Stimulated activated naive CD8-positive, alpha-beta T cell treated with anti-CD3 and anti-CD28 coated beads, Interleukin-15, amount 100 ng/mL, for 72 hours (primary cell): ENCODE measurements at regions not wholly inside any gene's neighbourhood (a gene's known extent, or its start where the extent isn't known, plus 50 kb on each side); places are given as distances from the start of the nearest gene placed in this dataset.

Experiments
- ATAC-seq: fragments of 150-1000 bp; cut with Tn5 transposase; 2 replicates; pipeline ENCODE4 v1.10.0; 2021; ENCODE audit warnings: mild to moderate bottlenecking, moderate library complexity
- DNase-seq, 2 donors: peaks; one replicate each; pipeline ENCODE4 v3.0.0; 2021 to 2022
- H3K27ac Mint-ChIP-seq, 2 donors: one replicate each; pipeline ENCODE4 v1.8.0; 2022; ENCODE audit warnings: mild to moderate bottlenecking in 2 of 2, mixed read lengths in 2 of 2, moderate library complexity in 2 of 2
- H3K27me3 Mint-ChIP-seq: one replicate; pipeline ENCODE4 v1.8.0; 2022; ENCODE audit warnings: mixed read lengths
- H3K4me1 Mint-ChIP-seq: one replicate; pipeline ENCODE4 v1.8.0; 2022; ENCODE audit warnings: mild to moderate bottlenecking, mixed read lengths
- H3K4me3 Mint-ChIP-seq, 2 donors: one replicate each; pipeline ENCODE4 v1.8.0; 2022; ENCODE audit warnings: mild to moderate bottlenecking in 2 of 2, mixed read lengths in 2 of 2, moderate library complexity in 1 of 2
- H3K9me3 Mint-ChIP-seq, 2 donors: one replicate each; pipeline ENCODE4 v1.8.0; 2022; ENCODE audit warnings: mixed read lengths in 2 of 2

DNA sequence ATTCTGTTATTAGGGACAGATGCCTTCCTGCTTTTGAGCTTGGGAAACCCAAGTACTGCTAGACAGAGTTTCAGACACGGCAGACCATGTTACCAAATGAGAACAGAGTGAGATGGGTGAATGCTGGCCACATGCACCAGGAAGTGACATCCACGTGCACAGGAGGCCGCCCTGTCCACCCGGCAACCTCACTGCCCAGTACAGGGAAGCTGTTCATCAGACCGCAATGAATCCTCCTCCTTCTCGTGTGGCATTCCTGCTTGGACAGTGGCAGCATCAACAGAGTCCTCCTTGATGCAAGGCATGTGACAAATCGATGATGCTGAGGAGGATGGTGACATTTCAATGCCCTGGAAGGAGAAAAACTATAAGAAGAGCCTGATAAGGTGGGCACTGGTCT lies 191.0 kb upstream of the SOX1 start:
- H3K27ac Mint-ChIP-seq: no peak overlapping the region

DNA sequence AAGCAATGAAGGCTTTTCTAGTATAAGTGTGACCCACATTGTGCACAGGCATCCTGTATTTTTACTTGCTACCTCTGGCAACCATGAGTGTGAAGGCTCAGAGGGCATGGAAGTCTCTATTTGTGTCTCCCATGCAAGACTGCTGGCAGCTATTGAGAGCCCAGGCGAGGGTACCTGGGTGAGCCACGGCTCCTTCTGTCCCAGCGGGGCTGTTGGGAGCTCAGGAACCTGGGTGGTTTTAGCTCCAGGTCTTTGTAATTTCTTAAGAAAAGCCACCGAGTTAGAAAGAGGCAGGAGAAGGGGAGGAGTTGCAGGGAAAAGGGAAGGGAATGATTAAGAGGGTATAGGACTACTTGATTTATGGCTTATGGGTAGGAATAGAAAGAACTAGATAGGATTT lies 190.4 kb upstream of the SOX1 start:
- DNase-seq (no peak), ATAC-seq (no peak)
- Mint-ChIP-seq H3K4me3 (no peak overlapping the region), H3K9me3 (peaks cover 0 to 19% of the 10 kb centered on the region in 2 donors), H3K27ac (no peak overlapping the region), H3K4me1 (no peaks in the 10 kb centered on the region), H3K27me3 (peaks cover 24% of the 10 kb centered on the region)

More for the DNA sequence above, 191.0 kb upstream of the SOX1 start:
- no peak overlapping the region for H3K4me3 Mint-ChIP-seq
- no peaks in the 10 kb centered on the region for H3K4me1 Mint-ChIP-seq
- no peak for DNase-seq
- H3K27me3 Mint-ChIP-seq: peaks cover 30% of the 10 kb centered on the region
- ATAC-seq: no peak
- peaks cover 0 to 19% of the 10 kb centered on the region in 2 donors for H3K9me3 Mint-ChIP-seq

- DNase-seq (no peak), ATAC-seq (no peak)
- no peak overlapping the region for H3K27ac Mint-ChIP-seq
- H3K4me3 Mint-ChIP-seq: no peak overlapping the region
- H3K27me3 Mint-ChIP-seq: peaks cover 21% of the 10 kb centered on the region
- H3K4me1 Mint-ChIP-seq: no peaks in the 10 kb centered on the region
- H3K9me3 Mint-ChIP-seq: peaks cover 0 to 19% of the 10 kb centered on the region in 2 donors
Observed at GRCh38 chr13:111877906-111878305, 189.0 kb upstream of the SOX1 start.

DNA sequence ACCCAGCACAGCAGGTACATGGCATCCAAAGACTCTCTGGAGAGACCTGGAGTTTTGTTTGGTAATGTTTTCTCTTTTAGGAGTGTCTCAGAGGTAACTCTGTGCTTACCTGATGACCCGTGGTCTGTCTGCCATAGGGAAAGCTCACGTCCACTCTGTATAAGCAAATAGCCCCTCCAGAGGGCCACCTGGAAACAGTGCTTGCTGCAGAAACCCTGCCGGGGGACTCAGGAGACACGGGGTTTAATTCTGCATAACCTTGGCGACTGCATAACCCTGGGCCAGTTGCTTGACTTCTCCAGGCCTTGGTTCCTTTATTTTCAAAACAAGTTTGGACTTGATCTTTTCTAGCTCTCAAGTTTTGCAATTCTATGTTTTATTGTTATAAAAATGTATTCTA lies 187.2 kb upstream of the SOX1 start:
- Mint-ChIP-seq H3K9me3 (peaks cover 0 to 4% of the 10 kb centered on the region in 2 donors), H3K27me3 (peaks cover 8% of the 10 kb centered on the region), H3K4me1 (no peaks in the 10 kb centered on the region), H3K27ac (peak overlapping the region in 1 of 2 donors; percentile 42), H3K4me3 (no peak overlapping the region)
- ATAC-seq (no peak), DNase-seq (no peak)

GRCh38 chr13:111880185-111880584 lies 186.8 kb upstream of the SOX1 start:
- no peak overlapping the region for H3K27ac Mint-ChIP-seq
- H3K9me3 Mint-ChIP-seq: peaks cover 0 to 1% of the 10 kb centered on the region in 2 donors
- H3K4me1 Mint-ChIP-seq: no peaks in the 10 kb centered on the region
- peaks cover 6% of the 10 kb centered on the region for H3K27me3 Mint-ChIP-seq
- no peak for ATAC-seq
- H3K4me3 Mint-ChIP-seq: no peak overlapping the region
- no peak for DNase-seq

- Mint-ChIP-seq H3K4me1 (no peaks in the 10 kb centered on the region), H3K4me3 (no peak overlapping the region), H3K27ac (no peak overlapping the region), H3K9me3 (peaks cover 0 to 8% of the 10 kb centered on the region in 2 donors), H3K27me3 (peaks cover under 1% of the 10 kb centered on the region)
- ATAC-seq (no peak), DNase-seq (no peak)
Observed at GRCh38 chr13:111881700-111882099, 185.2 kb upstream of the SOX1 start.

- Mint-ChIP-seq H3K9me3 (peaks cover 0 to 8% of the 10 kb centered on the region in 2 donors), H3K27me3 (no peaks in the 10 kb centered on the region), H3K4me3 (no peak overlapping the region), H3K27ac (no peak overlapping the region), H3K4me1 (no peaks in the 10 kb centered on the region)
- DNase-seq: no peak
- no peak for ATAC-seq
Observed at GRCh38 chr13:111882351-111882750, 184.6 kb upstream of the SOX1 start.

DNA sequence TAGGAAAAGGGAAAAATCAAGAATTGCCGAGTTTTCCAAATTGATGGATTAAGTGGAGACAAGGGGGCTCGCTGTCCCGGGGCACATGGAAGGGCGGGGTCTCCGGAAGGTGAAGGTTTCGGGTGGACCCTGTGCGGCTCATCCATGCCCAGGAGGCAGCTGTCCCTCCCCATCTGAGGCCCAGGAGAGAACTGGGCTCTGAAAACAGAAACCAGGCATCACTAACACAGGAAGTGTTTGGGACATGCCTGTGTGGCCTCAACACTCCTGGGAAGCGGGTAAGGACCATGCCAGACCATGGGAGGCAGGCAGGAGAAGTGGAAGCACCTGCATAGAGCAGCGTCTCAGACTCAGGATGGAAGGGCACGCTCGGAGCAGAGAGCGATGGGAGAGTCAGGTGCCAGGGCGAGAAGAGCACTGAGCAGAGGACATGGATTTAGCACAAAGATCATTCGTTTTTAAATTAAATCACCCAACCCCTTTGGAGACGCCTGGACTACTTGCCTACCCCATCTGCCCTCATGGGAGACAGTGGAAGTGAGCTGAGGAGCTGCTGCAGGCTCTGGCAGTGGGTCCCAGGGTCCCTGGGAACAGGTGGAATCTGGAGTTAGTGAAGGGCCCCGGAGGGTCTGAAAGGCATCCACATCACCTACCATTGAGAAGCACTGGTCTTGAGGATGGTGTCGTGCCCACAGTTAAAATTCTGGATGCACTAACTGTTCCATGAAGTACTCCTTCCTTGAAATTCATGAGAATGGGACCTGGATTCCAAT lies 183.2 kb upstream of the SOX1 start:
- Mint-ChIP-seq H3K27me3 (peaks cover 2% of the 10 kb centered on the region), H3K9me3 (peaks cover 0 to 8% of the 10 kb centered on the region in 2 donors), H3K4me1 (no peaks in the 10 kb centered on the region), H3K27ac (no peak overlapping the region), H3K4me3 (no peak overlapping the region)
- no peak for ATAC-seq
- no peak for DNase-seq

DNA sequence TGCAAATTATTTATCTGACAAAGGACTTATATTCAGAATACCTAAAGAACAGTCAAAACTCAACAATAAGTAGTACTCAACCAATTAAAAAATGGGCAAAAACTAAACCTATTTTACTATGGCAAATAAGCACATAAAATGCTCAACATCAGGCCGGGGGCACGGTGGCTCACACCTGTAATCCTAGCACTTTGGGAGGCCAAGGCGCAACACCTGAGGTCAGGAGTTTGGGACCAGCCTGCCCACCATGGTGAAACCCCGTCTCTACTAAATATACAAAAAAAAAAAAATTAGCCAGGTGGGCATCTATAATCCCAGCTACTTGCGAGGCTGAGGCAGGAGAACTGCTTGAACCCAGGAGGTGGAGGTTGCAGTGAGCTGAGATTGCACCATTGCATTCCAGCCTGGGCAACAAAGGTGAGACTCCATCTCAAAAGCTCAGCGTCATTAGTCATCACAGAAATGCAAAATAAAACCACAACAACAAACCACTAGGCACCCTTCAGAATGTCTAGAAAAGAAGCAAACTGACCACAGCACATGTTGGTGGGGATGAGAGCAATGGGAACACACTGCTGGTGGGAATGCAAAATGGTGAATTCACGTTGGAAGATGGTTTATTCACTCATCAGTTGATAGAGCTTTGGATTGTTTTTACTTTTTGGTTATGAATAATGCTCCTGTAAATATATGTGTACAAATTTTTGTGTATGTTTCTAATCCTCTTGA lies 180.6 kb upstream of the SOX1 start:
- Mint-ChIP-seq H3K27me3 (peaks cover 24% of the 10 kb centered on the region), H3K4me3 (no peak overlapping the region), H3K4me1 (no peaks in the 10 kb centered on the region), H3K9me3 (peaks cover 5 to 8% of the 10 kb centered on the region in 2 donors), H3K27ac (no peak overlapping the region)
- DNase-seq (no peak), ATAC-seq (no peak)

- Mint-ChIP-seq H3K27ac (no peak overlapping the region), H3K9me3 (peaks cover 5 to 8% of the 10 kb centered on the region in 2 donors), H3K27me3 (peaks cover 84% of the 10 kb centered on the region), H3K4me3 (peak overlapping the region in 1 of 2 donors; percentile 8), H3K4me1 (peaks cover 7% of the 10 kb centered on the region)
- ATAC-seq (no peak), DNase-seq (no peak)
Observed at GRCh38 chr13:111893071-111893606, 173.8 kb upstream of the SOX1 start.

- no peak for DNase-seq
- Mint-ChIP-seq H3K27me3 (peaks cover 81% of the 10 kb centered on the region), H3K4me3 (peak overlapping the region in 1 of 2 donors; percentile 8), H3K27ac (no peak overlapping the region), H3K9me3 (peaks cover 5 to 8% of the 10 kb centered on the region in 2 donors), H3K4me1 (peaks cover 7% of the 10 kb centered on the region)
- no peak for ATAC-seq
Observed at GRCh38 chr13:111893607-111894443, 173.1 kb upstream of the SOX1 start.

GRCh38 chr13:111895896-111896821 lies 170.8 kb upstream of the SOX1 start:
- no peak for ATAC-seq

DNA sequence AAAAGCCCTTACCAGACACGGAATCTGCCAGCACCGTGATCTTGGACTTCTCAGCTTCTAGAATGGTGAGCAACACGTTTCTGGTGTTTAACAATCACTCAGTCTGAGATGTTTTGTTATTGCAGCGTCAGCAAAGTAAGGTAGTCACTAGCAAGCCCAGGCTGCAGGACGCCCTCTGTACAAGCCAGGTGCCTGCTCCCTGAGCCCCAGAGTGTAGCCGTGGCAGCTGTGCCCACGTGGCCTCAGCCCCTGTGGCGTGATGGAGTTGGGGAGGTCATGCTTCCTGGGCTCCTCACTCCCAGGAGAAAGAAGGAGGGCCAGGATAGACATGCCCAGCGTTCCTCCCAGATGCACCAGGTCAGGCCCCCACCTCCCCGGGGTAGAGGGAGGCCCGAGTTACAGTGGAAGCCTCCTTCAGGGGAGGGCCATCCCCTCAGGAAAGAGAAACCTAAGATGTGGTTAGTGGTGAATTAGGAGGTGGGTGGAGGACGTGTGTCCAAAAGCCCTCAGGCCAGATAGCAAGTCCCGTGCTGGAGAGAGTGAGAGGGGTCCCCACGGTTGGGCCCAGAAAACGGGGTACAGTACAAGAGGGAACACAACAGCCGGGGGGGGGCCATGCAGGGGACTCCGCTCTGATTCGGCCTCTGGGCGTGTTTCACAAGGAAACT lies 169.6 kb upstream of the SOX1 start:
- no peak for DNase-seq
- H3K27me3 Mint-ChIP-seq: peaks cover 62% of the 10 kb centered on the region
- peak overlapping the region in 1 of 2 donors; percentile 77 for H3K27ac Mint-ChIP-seq
- H3K9me3 Mint-ChIP-seq: peaks cover 0 to 5% of the 10 kb centered on the region in 2 donors
- H3K4me1 Mint-ChIP-seq: peaks cover 7% of the 10 kb centered on the region
- no peak overlapping the region for H3K4me3 Mint-ChIP-seq
- ATAC-seq: no peak

More at GRCh38 chr13:111895896-111896821, 170.8 kb upstream of the SOX1 start:
- H3K4me3 Mint-ChIP-seq: no peak overlapping the region
- DNase-seq: no peak
- peak overlapping the region in 1 of 2 donors; percentile 69 for H3K27ac Mint-ChIP-seq
- peaks cover 7% of the 10 kb centered on the region for H3K4me1 Mint-ChIP-seq
- peaks cover 70% of the 10 kb centered on the region for H3K27me3 Mint-ChIP-seq
- peaks cover 5% of the 10 kb centered on the region in 2 donors for H3K9me3 Mint-ChIP-seq

DNA sequence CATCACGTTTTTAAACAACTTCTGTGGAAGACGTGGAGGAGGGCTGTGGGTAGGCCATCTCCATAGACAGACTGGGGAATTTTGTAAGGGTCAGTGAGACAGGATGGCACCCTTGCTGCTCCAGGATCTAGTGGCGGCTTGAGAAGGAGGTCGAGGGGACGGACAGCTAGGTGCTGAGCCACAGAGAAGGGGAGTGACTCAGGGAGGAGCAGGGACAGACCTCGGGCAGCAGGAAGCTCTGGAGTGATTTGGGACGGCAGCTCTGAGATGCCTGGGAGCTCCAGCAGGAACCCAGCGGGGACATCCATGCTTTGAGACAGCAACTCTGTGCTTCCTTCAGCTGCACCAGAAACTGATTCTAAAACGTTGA lies 169.1 kb upstream of the SOX1 start:
- no peak for DNase-seq
- Mint-ChIP-seq H3K27me3 (peaks cover 57% of the 10 kb centered on the region), H3K4me3 (no peak overlapping the region), H3K4me1 (peaks cover 7% of the 10 kb centered on the region), H3K27ac (no peak overlapping the region), H3K9me3 (peaks cover 0 to 5% of the 10 kb centered on the region in 2 donors)
- no peak for ATAC-seq
